DMS79 treated with DMSO at 0.1 percent for 48 hours (cell line): ENCODE measurements at regions not wholly inside any gene's neighbourhood (a gene's known extent, or its start where the extent isn't known, plus 50 kb on each side); places are given as distances from the start of the nearest gene placed in this dataset.
"Not testable (repeated sequence)": the region's sequence is repeated elsewhere in the genome, so short reads cannot be mapped to it uniquely, and the experiment has no call there.

Source experiments
- DNase-seq: peaks from one replicate; lab custom pipeline; 2025; lab: John Stamatoyannopoulos, UW

GRCh38 chr5:2151301-2151888 is 268.7 kb upstream of the IRX4 start:
- DNase-seq: not testable (repeated sequence)

DNA sequence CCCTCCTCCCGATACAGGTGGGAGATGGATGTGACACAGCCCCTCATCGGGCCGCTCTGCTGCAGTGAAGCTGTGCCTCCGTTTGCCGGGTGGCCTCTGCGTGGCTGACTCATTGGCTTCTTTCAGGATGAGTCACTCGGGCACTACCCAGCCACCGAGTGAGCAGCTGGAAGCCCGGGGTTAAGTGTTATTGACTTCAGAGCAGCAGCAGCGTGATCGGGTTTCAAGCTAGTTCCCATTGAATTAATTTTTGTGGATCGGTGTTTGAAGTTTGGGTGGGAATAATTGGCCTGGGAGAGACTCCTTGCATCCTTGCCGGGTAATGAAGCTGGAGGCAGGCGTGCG is 266.4 kb upstream of the IRX4 start:
- DNase-seq: peak; percentile 23

- no peak for DNase-seq
These were observed 265.8 kb upstream of the IRX4 start for GRCh38 chr5:2148312-2149194.

DNA sequence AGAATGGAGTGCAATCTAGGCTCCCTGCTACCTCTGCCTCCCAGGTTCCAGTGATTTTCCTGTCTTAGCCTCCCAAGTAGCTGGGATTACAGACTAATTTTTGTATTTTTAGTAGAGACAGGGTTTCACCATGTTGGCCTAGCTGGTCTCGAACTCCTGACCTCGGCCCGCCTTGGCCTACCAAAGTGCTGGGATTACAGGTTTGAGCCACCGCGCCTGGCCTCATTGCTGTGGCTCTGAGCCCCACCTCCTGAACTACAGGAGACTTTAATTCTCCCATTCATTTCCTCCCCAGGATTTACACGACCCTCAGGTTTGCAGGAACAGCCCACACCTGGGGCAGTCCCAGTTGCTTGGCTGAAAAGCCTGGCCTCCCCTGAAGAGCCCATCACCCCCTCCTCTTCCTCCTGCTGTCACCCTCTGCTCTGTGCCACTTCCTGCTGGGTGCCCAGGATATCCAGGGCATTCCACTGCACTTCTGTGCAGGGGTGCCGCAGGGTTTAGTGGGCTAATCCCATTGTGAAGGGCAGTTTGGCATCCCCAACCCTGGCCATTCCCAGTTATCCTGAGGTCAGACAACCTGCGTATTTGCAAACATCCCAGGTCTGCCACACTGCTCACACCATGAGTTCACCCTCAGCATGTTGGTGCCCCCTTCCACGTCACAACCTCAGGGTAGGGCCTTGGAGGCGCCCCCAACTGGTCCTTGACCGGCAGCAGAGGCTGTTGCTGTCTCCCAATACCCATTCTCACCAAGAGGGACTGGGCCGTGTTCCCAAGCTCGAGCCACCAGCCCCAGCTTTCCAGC is 265.0 kb upstream of the IRX4 start:
- DNase-seq: no peak

GRCh38 chr5:2143646-2144353 is 261.1 kb upstream of the IRX4 start:
- no peak for DNase-seq

- DNase-seq: no peak
These were observed 260.4 kb upstream of the IRX4 start for GRCh38 chr5:2143088-2143487.

GRCh38 chr5:2142456-2142954 is 259.8 kb upstream of the IRX4 start:
- no peak for DNase-seq

DNA sequence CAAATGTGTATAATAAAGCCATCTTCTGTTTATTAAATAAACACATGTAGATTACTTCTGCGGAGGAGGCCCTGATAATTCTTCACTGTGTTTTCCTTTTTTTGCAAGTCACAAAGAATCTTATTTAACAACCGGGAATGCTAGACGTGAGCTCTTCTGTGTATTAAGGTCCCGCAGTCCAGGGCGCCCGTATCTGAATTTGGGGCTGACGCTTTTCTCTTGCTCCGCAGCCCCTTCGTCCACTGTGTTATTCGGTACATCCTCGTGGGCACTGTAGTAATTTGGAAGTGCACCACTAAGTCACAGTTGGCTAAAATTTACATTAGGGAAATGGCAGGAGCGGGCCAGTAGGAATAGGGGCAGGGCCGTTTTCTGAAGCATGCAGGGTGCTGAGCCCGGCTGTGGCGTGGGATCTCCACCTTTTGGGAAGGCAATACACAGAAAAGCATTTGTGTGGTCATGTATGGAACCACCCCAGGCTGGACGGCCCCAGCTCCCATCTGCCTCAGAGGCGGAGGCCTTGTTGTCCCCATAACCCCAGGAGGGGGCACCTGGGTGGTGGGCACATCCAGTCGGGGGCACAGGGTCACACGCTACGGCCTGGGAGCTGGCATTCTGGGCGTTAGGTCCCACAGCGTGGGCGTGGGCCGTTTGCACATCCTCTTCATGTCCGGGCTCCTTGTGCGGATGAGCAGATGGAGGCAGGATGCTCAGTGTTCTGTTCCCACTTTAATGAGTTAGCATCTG is 258.7 kb upstream of the IRX4 start:
- no peak for DNase-seq

DNA sequence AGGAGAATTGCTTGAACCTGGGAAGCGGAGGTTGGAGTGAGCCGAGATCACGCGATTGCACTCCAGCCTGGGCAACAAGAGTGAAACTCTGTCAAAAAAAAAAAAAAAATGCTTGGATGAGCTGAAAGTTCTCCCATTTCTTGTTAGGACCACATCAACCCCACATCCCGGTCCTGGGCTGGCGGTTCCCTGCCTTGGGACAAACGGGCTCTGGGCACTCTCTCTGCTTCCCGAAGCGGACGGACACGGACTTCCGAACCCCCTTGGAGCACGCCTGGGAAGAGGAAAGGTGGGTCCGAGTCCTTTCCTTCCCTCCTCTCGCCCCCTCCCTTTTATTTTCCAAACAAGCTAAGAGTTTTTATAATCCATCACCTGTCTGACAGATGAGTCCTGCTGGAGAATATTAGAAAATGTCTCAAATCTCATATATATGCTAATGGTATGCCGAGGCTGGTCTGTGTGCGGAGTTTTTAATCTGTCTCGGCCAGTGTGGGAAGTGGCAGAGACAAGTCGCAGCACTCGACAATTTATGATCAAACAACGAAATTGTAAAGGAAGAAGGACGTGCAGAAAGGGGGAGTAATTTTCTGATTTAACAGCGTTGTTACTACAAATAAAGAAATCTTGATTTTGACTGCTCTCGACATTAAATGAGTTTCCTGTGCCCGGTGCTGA is 257.9 kb upstream of the IRX4 start:
- DNase-seq: no peak

- DNase-seq: no peak
These were observed 256.8 kb upstream of the IRX4 start for GRCh38 chr5:2139478-2139877.

DNA sequence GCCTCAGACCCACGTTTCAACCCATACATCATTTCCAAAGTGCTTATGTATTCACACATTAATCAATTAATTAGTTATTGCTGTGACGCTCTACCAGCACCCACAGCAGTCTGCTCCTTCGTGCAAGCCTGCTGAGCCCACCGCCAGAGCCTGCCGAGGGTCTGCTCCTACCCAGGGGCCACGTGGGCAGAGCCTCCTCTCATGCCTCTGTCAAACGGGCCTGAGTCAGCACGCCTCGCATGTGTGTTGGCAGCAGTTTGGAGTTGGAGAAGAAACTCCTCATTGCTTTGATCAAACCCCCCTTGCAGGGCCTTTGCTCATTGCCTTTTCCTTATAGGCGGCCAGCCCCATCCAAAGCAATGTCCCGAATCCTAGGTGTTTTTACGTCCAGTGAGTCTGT is 256.2 kb upstream of the IRX4 start:
- no peak for DNase-seq

GRCh38 chr5:2137444-2138050 is 254.8 kb upstream of the IRX4 start:
- no peak for DNase-seq

DNA sequence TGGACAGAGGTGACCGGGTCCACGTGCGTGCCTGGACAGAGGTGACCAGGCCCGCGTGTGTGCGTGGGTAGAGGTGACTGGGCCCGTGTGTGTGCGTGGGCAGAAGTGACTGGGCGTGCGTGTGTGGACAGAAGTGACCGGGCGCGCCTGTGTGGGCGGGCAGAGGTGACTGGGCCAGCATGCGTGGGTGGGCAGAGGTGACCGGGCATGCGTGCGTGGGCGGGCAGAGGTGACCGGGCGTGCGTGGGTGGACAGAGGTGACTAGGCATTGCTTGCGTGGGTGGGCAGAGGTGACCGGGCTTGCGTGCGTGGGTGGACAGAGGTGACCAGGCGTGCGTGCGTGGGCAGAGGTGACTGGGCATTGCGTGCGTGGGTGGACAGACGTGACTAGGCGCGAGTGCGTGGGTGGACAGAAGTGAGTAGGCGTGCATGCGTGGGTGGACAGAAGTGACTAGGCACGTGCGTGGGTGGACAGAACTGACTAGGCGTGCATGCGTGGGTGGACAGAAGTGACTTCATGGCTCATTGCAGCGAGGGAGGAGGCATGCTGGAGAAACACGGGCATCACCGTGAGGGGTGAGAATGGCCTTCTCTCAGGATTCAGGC is 254.1 kb upstream of the IRX4 start:
- DNase-seq: no peak

- no peak for DNase-seq
These were observed 253.1 kb upstream of the IRX4 start for GRCh38 chr5:2135833-2136232.

- no peak for DNase-seq
These were observed 252.6 kb upstream of the IRX4 start for GRCh38 chr5:2135354-2135753.

DNA sequence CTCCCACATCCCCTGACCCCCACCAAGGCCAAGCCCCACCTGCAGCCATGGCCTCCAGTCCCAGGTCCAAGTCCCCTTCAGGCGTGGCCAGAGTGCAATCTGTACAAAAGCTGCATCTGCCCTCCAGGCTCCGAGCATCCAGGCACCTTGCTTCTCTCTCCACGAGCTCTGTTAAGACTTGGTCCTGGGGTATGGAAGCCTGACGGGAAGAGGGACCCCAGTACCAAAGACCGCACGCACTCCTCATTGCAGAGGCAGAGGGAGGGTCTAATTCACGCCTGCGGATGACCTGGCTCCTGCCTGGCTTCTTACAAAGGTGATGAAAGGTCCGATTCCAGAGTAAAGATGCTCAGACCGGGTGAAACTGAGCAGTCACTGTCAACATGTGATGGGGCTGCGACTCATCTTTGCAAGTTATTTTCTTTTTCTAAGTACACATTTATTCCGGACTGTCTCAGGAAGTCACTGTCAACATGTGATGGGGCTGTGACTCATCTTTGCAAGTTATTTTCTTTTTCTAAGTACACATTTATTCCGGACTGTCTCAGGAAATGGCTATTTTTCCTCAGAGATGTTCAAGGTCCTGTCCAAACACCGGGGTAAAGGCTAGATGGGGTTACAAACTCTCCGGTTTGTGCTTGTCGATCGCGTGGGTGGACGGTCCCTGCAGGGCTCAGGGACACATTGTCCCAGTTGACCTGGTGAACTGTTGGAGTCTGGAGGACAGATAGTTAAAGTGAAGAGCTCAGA is 252.0 kb upstream of the IRX4 start:
- DNase-seq: no peak

DNA sequence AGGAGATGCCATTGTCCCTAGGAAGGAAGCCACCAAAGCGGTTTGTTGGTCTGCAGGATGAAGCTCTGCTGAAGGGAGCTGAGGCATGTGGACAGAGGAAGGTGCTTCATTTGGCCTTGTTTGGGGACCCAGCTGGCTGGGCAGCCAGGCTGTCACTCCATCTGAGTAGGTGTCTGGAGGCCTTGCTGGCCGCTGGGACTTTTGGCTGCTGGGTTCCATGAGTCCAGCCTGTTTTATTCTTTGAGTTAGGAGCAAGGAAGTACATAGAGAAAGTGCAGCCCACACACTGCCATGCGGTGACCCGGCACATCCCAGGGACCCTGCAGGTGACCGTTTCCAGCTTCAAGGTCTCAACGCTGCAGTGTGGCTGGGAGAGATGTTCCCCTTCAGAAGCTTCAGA is 251.2 kb upstream of the IRX4 start:
- DNase-seq: no peak

DNA sequence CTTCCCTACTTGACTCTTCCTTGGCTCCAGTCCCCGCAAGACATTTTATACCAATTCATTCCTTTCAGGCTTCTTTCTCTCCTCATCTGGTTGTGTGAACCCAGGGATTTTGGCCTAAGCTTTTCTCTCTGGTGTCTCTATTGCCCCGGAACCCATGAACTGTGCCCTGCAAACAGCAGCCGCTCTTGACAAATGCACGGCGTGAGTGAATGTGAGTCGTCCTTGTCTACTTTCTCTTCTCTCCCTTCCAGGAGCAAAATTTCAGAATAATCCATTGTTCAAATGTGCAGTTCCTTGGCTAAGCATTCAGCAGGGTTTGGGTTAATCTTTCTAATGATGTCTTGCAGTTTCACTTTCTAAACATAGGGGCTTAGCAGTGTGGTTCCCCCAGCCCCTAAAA is 250.4 kb upstream of the IRX4 start:
- DNase-seq: no peak

DNA sequence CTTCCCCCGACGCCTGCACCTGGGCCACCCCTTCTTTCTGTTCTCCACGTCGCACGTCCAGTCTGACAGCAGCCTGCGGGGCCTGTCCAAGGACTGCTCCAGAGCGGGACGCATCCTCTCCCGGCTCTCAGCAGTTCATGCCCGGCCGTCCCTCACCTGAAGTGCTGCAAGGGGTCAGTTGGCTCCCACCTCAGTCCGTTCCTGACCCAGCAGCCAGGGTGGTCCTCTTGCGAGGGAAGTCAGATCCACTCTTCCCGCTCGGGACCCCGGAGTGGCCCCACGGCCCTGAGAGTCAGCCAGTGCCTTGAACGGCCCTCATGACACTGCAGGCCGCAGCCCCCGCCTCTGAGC is 249.7 kb upstream of the IRX4 start:
- DNase-seq: no peak
